SU-DHL-6 (cell line): ENCODE measurements at regions not wholly inside any gene's neighbourhood (a gene's known extent, or its start where the extent isn't known, plus 50 kb on each side); places are given as distances from the start of the nearest gene placed in this dataset.
"Not testable (repeated sequence)": the region's sequence is repeated elsewhere in the genome, so short reads cannot be mapped to it uniquely, and the experiment has no call there.

ENCODE experiments used
- H2AFZ ChIP-seq: fragments of 200-600 bp; sonication (generic); 2 replicates; pipeline ENCODE4 v1.6.1; 2014; ENCODE audit warnings: low read depth, mild to moderate bottlenecking, moderate library complexity, mixed read lengths, antibody characterized with exemption, low read length; ENCODE audit not compliant: severe bottlenecking
- H3F3A ChIP-seq: fragments of 200-600 bp; shearing (Covaris generic); 2 replicates; pipeline ENCODE4 v1.6.0; 2016; ENCODE audit warnings: antibody characterized with exemption, mild to moderate bottlenecking; ENCODE audit not compliant: insufficient read depth
- H3K27ac ChIP-seq: fragments of 200-600 bp; sonication (generic); 2 replicates; pipeline ENCODE4 v1.5.1; 2016; ENCODE audit warnings: low read depth, mild to moderate bottlenecking, low read length, moderate library complexity, mixed read lengths
- H3K27me3 ChIP-seq: fragments of 200-600 bp; sonication (generic), shearing (Covaris generic); 2 replicates; pipeline ENCODE4 v1.6.0; 2014; ENCODE audit warnings: mild to moderate bottlenecking, low read length
- H3K36me3 ChIP-seq: fragments of 200-600 bp; sonication (generic); 2 replicates; pipeline ENCODE4 v1.6.1; 2014; ENCODE audit warnings: mild to moderate bottlenecking, low read length, mixed read lengths
- H3K4me2 ChIP-seq: fragments of 300-600, 200-600 bp; shearing (Covaris generic), sonication (generic); 2 replicates; pipeline ENCODE4 v1.6.0; 2014; ENCODE audit warnings: low read length, low read depth, mild to moderate bottlenecking; ENCODE audit not compliant: poor library complexity, severe bottlenecking
- H3K4me3 ChIP-seq: fragments of 200-600 bp; sonication (generic); 2 replicates; pipeline ENCODE4 v1.5.1; 2014; ENCODE audit warnings: antibody characterized with exemption, low read length, mild to moderate bottlenecking, mixed read lengths; ENCODE audit not compliant: insufficient read depth, poor library complexity, severe bottlenecking
- H3K79me2 ChIP-seq: fragments of 200-600 bp; sonication (generic); 2 replicates; pipeline ENCODE4 v1.6.1; 2014; ENCODE audit warnings: mild to moderate bottlenecking, low read length, moderate library complexity; ENCODE audit not compliant: insufficient read depth
- H3K9ac ChIP-seq: fragments of 200-600 bp; sonication (generic); 2 replicates; pipeline ENCODE4 v1.7.0; 2014; ENCODE audit warnings: mild to moderate bottlenecking, low read length
- H3K9me2 ChIP-seq: fragments of 200-600 bp; sonication (generic); replicated peaks from 2 replicates; pipeline ENCODE4 v1.6.1; 2014; ENCODE audit warnings: low read length; ENCODE audit not compliant: insufficient read depth
- H3K9me3 ChIP-seq: fragments of 200-600 bp; sonication (generic); 2 replicates; pipeline ENCODE4 v1.6.1; 2014; ENCODE audit warnings: low read length, mixed read lengths; ENCODE audit not compliant: insufficient read depth
- H4K20me1 ChIP-seq: fragments of 200-600 bp; sonication (generic); 2 replicates; pipeline ENCODE4 v1.6.1; 2014; ENCODE audit warnings: low read depth, mild to moderate bottlenecking, antibody characterized with exemption, low read length, moderate library complexity, mixed read lengths
- CTCF ChIP-seq: fragments of 200-600 bp; sonication (generic); IDR thresholded peaks from one replicate; pipeline ENCODE4 v1.5.1; 2017; ENCODE audit warnings: antibody characterized with exemption, mild to moderate bottlenecking, low read length, moderate library complexity; ENCODE audit not compliant: insufficient read depth, poor library complexity, severe bottlenecking
- EZH2phosphoT487 ChIP-seq: fragments of 200-600 bp; sonication (generic), shearing (Covaris generic); conservative IDR thresholded peaks from 2 replicates; pipeline ENCODE4 v1.6.1; 2018; ENCODE audit warnings: mild to moderate bottlenecking, antibody characterized with exemption, low read length, moderate library complexity, mixed read lengths

DNA sequence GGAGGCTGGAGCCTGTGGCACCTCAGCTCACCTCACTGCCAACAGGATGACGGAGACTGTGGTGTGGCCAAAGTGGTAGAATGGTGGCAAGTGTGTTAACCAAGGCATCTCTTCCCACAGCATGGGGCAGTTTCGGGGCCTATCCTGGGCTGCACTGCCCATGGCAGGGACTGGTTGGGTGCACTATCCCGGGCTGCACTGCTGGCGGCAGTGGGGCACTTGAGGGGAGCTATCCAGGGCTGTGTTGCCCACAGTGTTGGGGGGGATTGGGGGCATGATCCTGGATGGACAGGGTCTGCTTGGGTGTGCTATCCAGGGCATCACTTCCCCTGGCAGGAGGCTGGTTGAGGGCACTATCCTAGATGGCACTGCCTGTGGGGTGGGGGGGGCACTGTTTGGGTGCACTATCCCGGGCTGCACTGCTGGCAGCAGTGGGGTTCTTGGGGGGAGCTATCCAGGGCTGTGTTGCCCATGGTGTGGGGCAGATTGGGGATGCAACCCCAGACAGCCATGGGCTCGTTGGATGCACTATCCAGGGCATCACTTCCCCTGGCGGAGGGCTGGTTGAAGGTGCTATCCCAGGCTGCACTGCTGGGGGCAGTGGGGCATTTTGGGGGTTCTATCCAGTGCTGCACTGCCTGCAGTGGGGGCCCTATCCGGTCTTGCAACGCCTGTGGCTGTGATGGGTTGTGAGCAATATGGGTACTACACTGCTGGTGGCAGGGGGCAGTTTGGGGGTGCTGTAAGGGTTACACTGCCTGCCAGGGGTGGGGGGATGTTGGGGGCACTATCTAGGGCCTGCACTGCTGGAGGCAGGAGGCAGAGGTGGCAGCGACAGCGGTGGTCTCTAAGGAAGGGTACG, 129.7 kb downstream of the ZNF248 start:
- Histone ChIP-seq H3K79me2 (no peaks in the 10 kb centered on the region), H2AFZ (no peak overlapping the region), H4K20me1 (no peaks in the 10 kb centered on the region), H3F3A (no peaks in the 10 kb centered on the region), H3K9me2 (no peaks in the 10 kb centered on the region), H3K4me2 (no peak overlapping the region), H3K9me3 (no peaks in the 10 kb centered on the region), H3K27me3 (no peaks in the 10 kb centered on the region), H3K36me3 (no peaks in the 10 kb centered on the region), H3K9ac (no peak overlapping the region), H3K27ac (no peak overlapping the region), H3K4me3 (no peak overlapping the region)
- TF ChIP-seq EZH2phosphoT487 = no peak

DNA sequence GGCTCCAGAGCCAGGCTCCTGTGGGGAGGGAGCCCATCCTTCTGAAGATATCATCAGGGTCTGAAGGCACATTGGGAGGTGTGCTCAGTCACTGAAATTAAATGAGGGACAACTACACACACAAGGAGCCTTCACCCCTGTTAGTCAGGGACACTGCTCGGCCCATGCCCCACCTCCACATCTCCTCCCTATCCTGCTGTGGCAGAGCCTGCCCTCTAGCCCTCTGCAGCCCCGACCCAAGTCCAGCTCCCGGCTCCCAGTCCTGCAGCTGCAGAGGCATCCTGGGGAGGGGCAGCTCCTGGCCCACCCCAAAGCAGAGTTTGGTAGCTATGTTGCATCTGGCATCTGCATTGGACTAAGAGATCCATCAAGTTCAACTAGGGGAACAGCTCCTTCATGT, 136.3 kb downstream of the ZNF248 start:
- no peaks in the 10 kb centered on the region for H4K20me1 ChIP-seq
- TF ChIP-seq EZH2phosphoT487 (no peak), CTCF (no peak)
- no peak overlapping the region for H3K4me3 ChIP-seq

DNA sequence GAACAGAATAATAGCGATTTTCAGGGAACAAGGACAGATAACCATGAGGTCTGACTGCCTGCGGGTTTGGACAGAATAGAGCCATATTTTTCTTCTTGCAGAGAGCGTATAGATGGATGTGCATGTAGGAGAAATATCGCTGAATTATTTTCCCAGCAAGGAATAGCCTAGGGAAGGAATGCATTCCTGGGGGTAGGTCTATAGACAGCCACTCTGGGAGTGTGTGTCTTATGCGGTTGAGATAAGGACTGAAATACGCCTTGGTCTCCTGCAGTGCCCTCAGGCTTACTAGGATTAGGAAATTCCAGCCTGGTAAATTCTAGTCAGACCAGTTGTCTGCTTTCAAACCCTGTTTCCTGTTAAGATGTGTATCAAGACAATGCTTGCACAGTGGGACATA, 139.3 kb downstream of the ZNF248 start:
- not testable (repeated sequence) for H3K27me3 ChIP-seq, H3K4me3 ChIP-seq, H3K36me3 ChIP-seq, H3K9me3 ChIP-seq, H3K4me2 ChIP-seq, H3K79me2 ChIP-seq, H4K20me1 ChIP-seq, H3K9ac ChIP-seq, H3F3A ChIP-seq, H3K27ac ChIP-seq, H3K9me2 ChIP-seq, H2AFZ ChIP-seq

More for the DNA sequence above, 136.3 kb downstream of the ZNF248 start:
- H3K4me2 ChIP-seq = no peak overlapping the region
- H3K27me3 ChIP-seq = no peaks in the 10 kb centered on the region
- H3K9ac ChIP-seq = no peak overlapping the region
- H3F3A ChIP-seq = no peaks in the 10 kb centered on the region
- no peak overlapping the region for H3K27ac ChIP-seq
- H2AFZ ChIP-seq = no peak overlapping the region
- no peaks in the 10 kb centered on the region for H3K36me3 ChIP-seq
- no peaks in the 10 kb centered on the region for H3K9me3 ChIP-seq
- no peaks in the 10 kb centered on the region for H3K79me2 ChIP-seq
- H3K9me2 ChIP-seq = no peaks in the 10 kb centered on the region

DNA sequence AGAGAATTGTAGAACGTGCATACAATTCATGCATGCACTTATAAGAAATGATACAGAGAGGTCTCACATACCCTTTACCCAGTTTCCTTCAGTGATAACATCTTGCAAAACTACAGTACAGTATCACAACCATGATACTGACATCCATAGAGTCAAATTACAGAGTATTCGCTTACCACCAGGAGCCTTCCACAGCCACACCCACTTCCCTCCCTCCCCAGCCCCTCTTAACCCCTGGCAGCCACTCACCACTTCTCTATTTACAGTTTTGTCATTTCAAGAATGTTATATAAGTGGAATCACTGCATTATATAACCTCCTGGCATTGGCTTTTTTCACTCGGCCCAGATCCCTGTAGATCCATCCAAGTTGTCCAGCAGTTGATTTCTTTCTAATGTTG, 143.8 kb downstream of the ZNF248 start:
- Histone ChIP-seq H3F3A (no peaks in the 10 kb centered on the region), H3K36me3 (no peaks in the 10 kb centered on the region), H3K9me2 (no peaks in the 10 kb centered on the region), H3K9ac (no peak overlapping the region), H3K4me3 (no peak overlapping the region), H3K27me3 (no peaks in the 10 kb centered on the region), H3K4me2 (no peak overlapping the region), H3K79me2 (no peaks in the 10 kb centered on the region), H3K27ac (no peak overlapping the region), H2AFZ (no peak overlapping the region), H3K9me3 (no peaks in the 10 kb centered on the region), H4K20me1 (no peaks in the 10 kb centered on the region)
- TF ChIP-seq CTCF (no peak), EZH2phosphoT487 (no peak)
